Right lobe of liver (tissue), 4 donors: ENCODE measurements at regions not wholly inside any gene's neighbourhood (a gene's known extent, or its start where the extent isn't known, plus 50 kb on each side); places are given as distances from the start of the nearest gene placed in this dataset.

ENCODE experiments used
- CTCF ChIP-seq, 4 donors: fragments of 200-600 bp in 3 of 4; fragments of 450-650 bp in 1 of 4; IDR thresholded peaks; one replicate each; pipeline versions ENCODE4 v1.5.1 to v1.8.0; 2016 to 2022; ENCODE audit warnings: antibody characterized with exemption in 4 of 4, mild to moderate bottlenecking in 2 of 4
- POLR2A ChIP-seq: fragments of 450-650 bp; IDR thresholded peaks from one replicate; pipeline ENCODE4 v1.6.1; 2017; ENCODE audit warnings: antibody characterized with exemption, mild to moderate bottlenecking
- donor health status: DM: no; HTN: no; CAD: no.
- donor health status: DM: no; HTN: no; CAD: no.
- donor health status: DM: no; HTN: yes; CAD: no.

GRCh38 chr7:42580061-42580460 lies 331.8 kb downstream of the C7orf25 start:
- TF ChIP-seq CTCF (IDR thresholded peaks at IDR 0.05) = no peak
- no peak for TF ChIP-seq POLR2A
